K562 (cell line): ENCODE measurements at regions not wholly inside any gene's neighbourhood (a gene's known extent, or its start where the extent isn't known, plus 50 kb on each side); places are given as distances from the start of the nearest gene placed in this dataset.

ENCODE experiments used
- ATAC-seq: fragments of 200-7000 bp; cut with Tn5 transposase; 3 replicates; pipeline ENCODE4 v1.9.1; 2020; ENCODE audit warnings: moderate library complexity
- BruUV-seq: library from RNA; stranded (reverse); fragments of 400-500 nt; replicated peaks from 2 replicates; lab custom pipeline; 2021; lab: Mats Ljungman, UMichigan
- CTCF ChIA-PET: fragments of 300-600 bp; formaldehyde crosslinking; extraction: SDS; loops from one replicate; lab custom pipeline; 2021; ENCODE audit warnings: low intra/inter-chr PET ratio; lab: Yijun Ruan, JAX
- POLR2A ChIA-PET: fragments of 300-600, 350-650 bp; sonication (Branson Sonifier 250); formaldehyde crosslinking; extraction: SDS; loops from one replicate; lab custom pipeline; 2021; ENCODE audit warnings: antibody characterized with exemption, inconsistent platforms; lab: Yijun Ruan, JAX
- DNase-seq, 4 experiments: peaks; one replicate each; pipeline versions ENCODE4 v3.0.0 to v3.0.0-alpha.2; 2011 to 2018; ENCODE audit warnings: low spot score in 3 of 4, mixed read lengths in 3 of 4; ENCODE audit errors: extremely low read depth in 1 of 4
- FAIRE-seq: peaks from 2 replicates; lab custom pipeline; 2011; peaks lifted over from hg19 to GRCh38; lab: Jason Lieb, UNC
- H2AFZ ChIP-seq: 2 replicates; pipeline ENCODE4 v1.6.0; 2011; ENCODE audit warnings: low read depth, low read length, control low read depth, inconsistent platforms
- H3K27ac ChIP-seq: fragments of 200-600 bp; 3 replicates; pipeline ENCODE4 v1.8.0; 2011; ENCODE audit warnings: low read depth, mild to moderate bottlenecking, control low read depth, inconsistent platforms, low read length, moderate library complexity, mixed read lengths; ENCODE audit errors: extremely low read depth
- H3K27me3 ChIP-seq, 2 experiments: fragments of 300-600 bp in 1 of 2; 2 replicates in 1 of 2; 3 replicates in 1 of 2; pipeline versions ENCODE4 v1.6.0 to v1.8.0; 2011; ENCODE audit warnings: inconsistent platforms in 2 of 2, low read length in 2 of 2, mild to moderate bottlenecking in 1 of 2, mixed read lengths in 1 of 2, moderate library complexity in 1 of 2; ENCODE audit not compliant: control insufficient read depth in 2 of 2, insufficient read depth in 2 of 2
- H3K36me3 ChIP-seq: fragments of 300-600 bp; 3 replicates; pipeline ENCODE4 v1.8.0; 2011; ENCODE audit warnings: mild to moderate bottlenecking, low read length, inconsistent platforms; ENCODE audit not compliant: control insufficient read depth, insufficient read depth
- H3K4me1 ChIP-seq, 2 experiments: fragments of 200-600 bp in 1 of 2; replicated peaks in 1 of 2; 2 replicates in 1 of 2; 3 replicates in 1 of 2; pipeline versions ENCODE4 v1.5.1 to v1.8.0; 2011; ENCODE audit warnings: inconsistent platforms in 2 of 2, low read length in 2 of 2, mild to moderate bottlenecking in 1 of 2, mixed read lengths in 1 of 2, moderate library complexity in 1 of 2; ENCODE audit not compliant: control insufficient read depth in 2 of 2, insufficient read depth in 2 of 2
- H3K4me2 ChIP-seq: 2 replicates; pipeline ENCODE4 v1.6.1; 2011; ENCODE audit warnings: low read length, control low read depth, inconsistent platforms, mixed read lengths; ENCODE audit not compliant: insufficient read depth
- H3K4me3 ChIP-seq: fragments of 200-600 bp; sonication (generic), shearing (Covaris generic); 2 replicates; pipeline ENCODE4 v1.5.1; 2016; ENCODE audit warnings: control low read depth, inconsistent platforms
- H3K79me2 ChIP-seq: fragments of 200-600 bp; 3 replicates; pipeline ENCODE4 v1.8.0; 2011; ENCODE audit warnings: low read length, inconsistent platforms; ENCODE audit not compliant: control insufficient read depth, insufficient read depth
- H3K9ac ChIP-seq, 2 experiments: 2 replicates each; pipeline versions ENCODE4 v1.6.0 to v1.6.1; 2011; ENCODE audit warnings: low read depth in 2 of 2, low read length in 2 of 2, control low read depth in 1 of 2, inconsistent platforms in 1 of 2, mild to moderate bottlenecking in 1 of 2, mixed read lengths in 1 of 2; ENCODE audit not compliant: insufficient read depth in 1 of 2
- H3K9me1 ChIP-seq: one replicate; pipeline ENCODE4 v1.6.0; 2011; ENCODE audit warnings: inconsistent platforms, mild to moderate bottlenecking, low read length, moderate library complexity; ENCODE audit not compliant: control insufficient read depth, insufficient read depth
- H3K9me3 ChIP-seq: replicated peaks from 2 replicates; pipeline ENCODE4 v1.5.1; 2011; ENCODE audit warnings: low read depth, low read length, inconsistent platforms; ENCODE audit not compliant: control insufficient read depth, insufficient read depth
- H4K20me1 ChIP-seq: replicated peaks from 2 replicates; pipeline ENCODE4 v1.6.1; 2011; ENCODE audit warnings: low read length, inconsistent platforms, mixed read lengths; ENCODE audit not compliant: control insufficient read depth, insufficient read depth
- BACH1 ChIP-seq: fragments of 200-800 bp; sonication (Bioruptor generic); IDR thresholded peaks from 2 replicates; pipeline ENCODE4 v1.6.1; 2016; ENCODE audit warnings: missing genetic modification characterization, missing compliant biosample characterization
- CEBPB ChIP-seq: fragments of 450-650 bp; IDR thresholded peaks from 2 replicates; pipeline ENCODE4 v1.6.1; 2016; ENCODE audit warnings: missing genetic modification characterization, missing compliant biosample characterization
- JUN ChIP-seq, 2 experiments: sonication (generic) in 1 of 2; formaldehyde crosslinking in 1 of 2; IDR thresholded peaks; 2 replicates each; pipeline versions ENCODE4 v1.6.1 to v1.8.0; 2012 to 2022; ENCODE audit warnings: borderline replicate concordance in 2 of 2, mild to moderate bottlenecking in 2 of 2, improper control_type of control experiment in 1 of 2, low read depth in 1 of 2, low read length in 1 of 2, missing genetic modification reagents in 1 of 2
- KLF1 ChIP-seq: fragments of 450-650 bp; IDR thresholded peaks from 2 replicates; pipeline ENCODE4 v1.6.1; 2016; ENCODE audit warnings: missing genetic modification characterization, missing compliant biosample characterization
- PCBP2 ChIP-seq: fragments of 200-400 bp; formaldehyde crosslinking; IDR thresholded peaks from 2 replicates; pipeline ENCODE4 v1.6.1; 2018; ENCODE audit warnings: low read length, low read depth, mild to moderate bottlenecking, moderate library complexity; ENCODE audit not compliant: poor library complexity, severe bottlenecking
- WGBS: fragments of 100-300 bp; shearing (Covaris generic); methylation state at CpG from one replicate; pipeline ENCODE4 v1.1.6; 2016; ENCODE audit warnings: low coverage, mixed read lengths; ENCODE audit not compliant: insufficient coverage; ENCODE audit errors: missing lambda C conversion rate; 5-methylcytosine and 5-hydroxymethylcytosine counted together
- in situ Hi-C: fragments of 300-500 bp; cut with MboI; formaldehyde crosslinking; loops from 4 replicates; pipeline ENCODE4 v1.15.0; 2018; ENCODE audit warnings: inconsistent platforms, mixed read lengths
- intact Hi-C: fragments of 100-400 bp; cut with micrococcal nuclease; formaldehyde crosslinking; loops from 2 replicates; pipeline ENCODE4 v1.14.2; 2022
- TF ChIP-seq, protein P1 (sequence below), 2 experiments: fragments of 450-650 bp; IDR thresholded peaks; 2 replicates each; pipeline ENCODE4 v1.6.1; 2018; ENCODE audit warnings: mild to moderate bottlenecking in 2 of 2, low read depth in 1 of 2; ENCODE audit not compliant: partially characterized antibody in 2 of 2

DNA sequence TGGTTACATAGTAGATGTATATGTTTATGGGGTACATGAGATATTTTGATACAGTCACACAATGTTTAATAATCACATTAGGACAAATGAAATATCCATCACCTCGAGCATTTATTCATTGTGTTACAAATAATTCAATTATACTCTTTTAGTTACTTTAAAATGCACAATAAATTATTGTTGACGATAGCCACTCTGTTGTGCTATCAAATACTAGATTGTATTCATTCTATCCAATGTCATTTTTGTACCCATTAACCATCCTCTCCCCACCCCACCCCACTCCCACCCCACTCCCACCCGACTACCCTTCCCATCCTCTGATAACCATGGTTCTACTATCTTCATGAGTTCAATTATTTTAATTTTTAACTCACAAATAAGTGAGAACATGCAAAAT is 585.4 kb downstream of the CDH26 start:
- Histone ChIP-seq H3K9me1 (no peaks in the 10 kb centered on the region), H3K4me1 (no peaks in the 10 kb centered on the region), H3K36me3 (no peaks in the 10 kb centered on the region), H3K9ac (no peak overlapping the region), H3K9me3 (no peaks in the 10 kb centered on the region), H3K4me2 (no peak overlapping the region), H3K27ac (no peak overlapping the region), H3K27me3 (no peaks in the 10 kb centered on the region), H4K20me1 (no peaks in the 10 kb centered on the region), H2AFZ (no peak overlapping the region), H3K79me2 (no peaks in the 10 kb centered on the region), H3K4me3 (no peak overlapping the region)
- intact Hi-C loops: no loop called here
- BruUV-seq: no TSS peak
- peak; percentile 32 for TF ChIP-seq PCBP2
- TF ChIP-seq CEBPB (tag): no peak
- DNase-seq (no peak), ATAC-seq (no peak), FAIRE-seq (no peak)
- in situ Hi-C loops: no loop called here
- ChIA-PET POLR2A (no interaction called here), CTCF (no interaction called here)
- 0% methylated on average over 3 of the region's 3 CpGs for WGBS

DNA sequence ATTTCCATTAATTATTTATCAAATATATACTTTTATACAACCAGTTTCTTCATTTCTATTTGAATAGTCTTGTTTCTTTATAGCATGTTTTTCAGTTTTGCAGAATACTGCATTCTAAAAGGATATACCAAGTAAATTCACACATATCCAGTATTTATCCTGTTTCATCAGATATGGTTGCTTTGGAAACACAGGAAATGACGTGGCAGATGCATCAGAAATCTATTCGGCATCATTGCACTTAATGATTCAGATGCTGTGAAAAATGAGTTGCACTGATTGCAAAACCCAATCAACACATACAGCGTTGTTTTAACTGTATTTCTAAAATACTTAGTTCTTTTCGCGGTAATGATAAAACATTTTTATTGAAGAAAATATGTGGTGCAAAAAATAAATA is 594.9 kb downstream of the CDH26 start:
- H4K20me1 ChIP-seq: no peaks in the 10 kb centered on the region
- no peak overlapping the region for H2AFZ ChIP-seq
- no TSS peak for BruUV-seq
- no peaks in the 10 kb centered on the region; a peak in 1 of 5 replicates for H3K27me3 ChIP-seq
- no peaks in the 10 kb centered on the region for H3K36me3 ChIP-seq
- POLR2A ChIA-PET: no interaction called here
- 6% methylated on average over 5 of the region's 5 CpGs for WGBS
- H3K9me3 ChIP-seq: no peaks in the 10 kb centered on the region
- no peak overlapping the region for H3K9ac ChIP-seq
- TF ChIP-seq KLF1 (tag) (no peak), JUN (IDR thresholded peaks at IDR 0.05; ENCODE audit: borderline replicate concordance, low read depth, low read length) (no peak), JUN (CRISPR knock-in tag; IDR thresholded peaks at IDR 0.05; ENCODE audit: borderline replicate concordance) (no peak), BACH1 (no peak)
- TF ChIP-seq, protein P1, sequence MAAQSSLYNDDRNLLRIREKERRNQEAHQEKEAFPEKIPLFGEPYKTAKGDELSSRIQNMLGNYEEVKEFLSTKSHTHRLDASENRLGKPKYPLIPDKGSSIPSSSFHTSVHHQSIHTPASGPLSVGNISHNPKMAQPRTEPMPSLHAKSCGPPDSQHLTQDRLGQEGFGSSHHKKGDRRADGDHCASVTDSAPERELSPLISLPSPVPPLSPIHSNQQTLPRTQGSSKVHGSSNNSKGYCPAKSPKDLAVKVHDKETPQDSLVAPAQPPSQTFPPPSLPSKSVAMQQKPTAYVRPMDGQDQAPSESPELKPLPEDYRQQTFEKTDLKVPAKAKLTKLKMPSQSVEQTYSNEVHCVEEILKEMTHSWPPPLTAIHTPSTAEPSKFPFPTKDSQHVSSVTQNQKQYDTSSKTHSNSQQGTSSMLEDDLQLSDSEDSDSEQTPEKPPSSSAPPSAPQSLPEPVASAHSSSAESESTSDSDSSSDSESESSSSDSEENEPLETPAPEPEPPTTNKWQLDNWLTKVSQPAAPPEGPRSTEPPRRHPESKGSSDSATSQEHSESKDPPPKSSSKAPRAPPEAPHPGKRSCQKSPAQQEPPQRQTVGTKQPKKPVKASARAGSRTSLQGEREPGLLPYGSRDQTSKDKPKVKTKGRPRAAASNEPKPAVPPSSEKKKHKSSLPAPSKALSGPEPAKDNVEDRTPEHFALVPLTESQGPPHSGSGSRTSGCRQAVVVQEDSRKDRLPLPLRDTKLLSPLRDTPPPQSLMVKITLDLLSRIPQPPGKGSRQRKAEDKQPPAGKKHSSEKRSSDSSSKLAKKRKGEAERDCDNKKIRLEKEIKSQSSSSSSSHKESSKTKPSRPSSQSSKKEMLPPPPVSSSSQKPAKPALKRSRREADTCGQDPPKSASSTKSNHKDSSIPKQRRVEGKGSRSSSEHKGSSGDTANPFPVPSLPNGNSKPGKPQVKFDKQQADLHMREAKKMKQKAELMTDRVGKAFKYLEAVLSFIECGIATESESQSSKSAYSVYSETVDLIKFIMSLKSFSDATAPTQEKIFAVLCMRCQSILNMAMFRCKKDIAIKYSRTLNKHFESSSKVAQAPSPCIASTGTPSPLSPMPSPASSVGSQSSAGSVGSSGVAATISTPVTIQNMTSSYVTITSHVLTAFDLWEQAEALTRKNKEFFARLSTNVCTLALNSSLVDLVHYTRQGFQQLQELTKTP (IDR thresholded peaks at IDR 0.05; ENCODE audit: low read depth in 1 of 2, partially characterized antibody in 2 of 2): no peak
- no peaks in the 10 kb centered on the region for H3K4me1 ChIP-seq
- H3K27ac ChIP-seq: no peak overlapping the region
- H3K4me2 ChIP-seq: no peak overlapping the region
- H3K9me1 ChIP-seq: no peaks in the 10 kb centered on the region
- intact Hi-C loops (no loop called here), in situ Hi-C loops (no loop called here)
- CTCF ChIA-PET: no interaction called here
- no peak overlapping the region for H3K4me3 ChIP-seq
- DNase-seq (no peak), ATAC-seq (no peak), FAIRE-seq (no peak)
- H3K79me2 ChIP-seq: no peaks in the 10 kb centered on the region
